GM19328 (cell line): ENCODE measurements at regions not wholly inside any gene's neighbourhood (a gene's known extent, or its start where the extent isn't known, plus 50 kb on each side); places are given as distances from the start of the nearest gene placed in this dataset.
A peak's percentile ranks its signal among the peaks of the same experiment; 100 is the strongest.
"Not testable (repeated sequence)": the region's sequence is repeated elsewhere in the genome, so short reads cannot be mapped to it uniquely, and the experiment has no call there.

Experiments used
- ATAC-seq: cut with Tn5 transposase; IDR thresholded peaks from one replicate; pipeline ENCODE4 v1.9.1; 2021; ENCODE audit warnings: mild to moderate bottlenecking, moderate library complexity; ENCODE audit not compliant: unreplicated experiment

- no peak for ATAC-seq
Observed at GRCh38 chr3:87109465-87109864, 117.6 kb upstream of the CHMP2B start.

GRCh38 chr3:87101861-87102625 is 111.1 kb upstream of the VGLL3 start:
- no peak for ATAC-seq

- not testable (repeated sequence) for ATAC-seq
Observed at GRCh38 chr3:87097733-87098132, 106.8 kb upstream of the VGLL3 start.

GRCh38 chr3:87090631-87091030 is 99.7 kb upstream of the VGLL3 start:
- ATAC-seq = no peak

- no peak for ATAC-seq
Observed at GRCh38 chr3:87088993-87089841, 98.3 kb upstream of the VGLL3 start.

GRCh38 chr3:87088430-87088992 is 97.6 kb upstream of the VGLL3 start:
- ATAC-seq = no peak

GRCh38 chr3:87084868-87085267 is 93.9 kb upstream of the VGLL3 start:
- ATAC-seq = no peak

GRCh38 chr3:87082796-87083440 is 92.0 kb upstream of the VGLL3 start:
- peak; percentile 56 for ATAC-seq

- no peak for ATAC-seq
Observed at GRCh38 chr3:87077355-87077754, 86.4 kb upstream of the VGLL3 start.

GRCh38 chr3:87076946-87077345 is 86.0 kb upstream of the VGLL3 start:
- no peak for ATAC-seq

GRCh38 chr3:87073496-87074145 is 82.7 kb upstream of the VGLL3 start:
- ATAC-seq = no peak

GRCh38 chr3:87072446-87072845 is 81.5 kb upstream of the VGLL3 start:
- no peak for ATAC-seq

GRCh38 chr3:87069971-87070370 is 79.0 kb upstream of the VGLL3 start:
- no peak for ATAC-seq

GRCh38 chr3:87069021-87069420 is 78.1 kb upstream of the VGLL3 start:
- no peak for ATAC-seq

GRCh38 chr3:87062685-87063084 is 71.7 kb upstream of the VGLL3 start:
- ATAC-seq = no peak

GRCh38 chr3:87057474-87057873 is 66.5 kb upstream of the VGLL3 start:
- ATAC-seq = no peak

GRCh38 chr3:87053553-87053952 is 62.6 kb upstream of the VGLL3 start:
- ATAC-seq = no peak

GRCh38 chr3:87052499-87053260 is 61.7 kb upstream of the VGLL3 start:
- no peak for ATAC-seq

GRCh38 chr3:87047852-87048251 is 56.9 kb upstream of the VGLL3 start:
- ATAC-seq = no peak

- ATAC-seq = no peak
Observed at GRCh38 chr3:87046241-87046640, 55.3 kb upstream of the VGLL3 start.
